Astrocyte (in vitro differentiated cells and primary cell): ENCODE measurements at regions not wholly inside any gene's neighbourhood (a gene's known extent, or its start where the extent isn't known, plus 50 kb on each side); places are given as distances from the start of the nearest gene placed in this dataset.

Source experiments
- EZH2 ChIP-seq: IDR thresholded peaks from 2 replicates; pipeline ENCODE4 v1.6.1; 2012; ENCODE audit warnings: mild to moderate bottlenecking, low read length, inconsistent platforms; ENCODE audit not compliant: insufficient read depth
- TF ChIP-seq, protein P1 (sequence below): IDR thresholded peaks from 2 replicates; pipeline ENCODE4 v1.5.1; 2011; ENCODE audit warnings: low read depth, mild to moderate bottlenecking, inconsistent platforms, low read length, moderate library complexity; ENCODE audit not compliant: insufficient read depth

DNA sequence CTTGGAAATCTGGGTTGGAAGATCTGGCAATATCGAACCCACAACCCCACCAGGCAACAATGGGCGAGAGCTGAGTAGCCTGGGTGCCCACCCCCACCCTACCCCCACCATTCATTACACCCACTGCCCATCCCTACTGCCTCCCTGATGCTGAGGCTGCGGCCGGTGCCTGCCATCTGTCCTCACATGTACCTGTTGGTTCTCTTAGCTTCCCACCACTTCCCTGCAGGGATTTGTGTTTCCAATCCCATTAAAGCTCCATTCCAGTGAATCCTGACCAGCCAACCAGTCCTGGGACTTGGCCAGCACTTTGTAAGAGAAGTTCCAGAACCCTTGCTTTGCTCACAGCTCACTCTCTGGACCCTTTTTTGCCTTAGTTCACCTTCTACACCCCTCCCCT, 163.0 kb upstream of the SH3BP4 start:
- TF ChIP-seq, protein P1, sequence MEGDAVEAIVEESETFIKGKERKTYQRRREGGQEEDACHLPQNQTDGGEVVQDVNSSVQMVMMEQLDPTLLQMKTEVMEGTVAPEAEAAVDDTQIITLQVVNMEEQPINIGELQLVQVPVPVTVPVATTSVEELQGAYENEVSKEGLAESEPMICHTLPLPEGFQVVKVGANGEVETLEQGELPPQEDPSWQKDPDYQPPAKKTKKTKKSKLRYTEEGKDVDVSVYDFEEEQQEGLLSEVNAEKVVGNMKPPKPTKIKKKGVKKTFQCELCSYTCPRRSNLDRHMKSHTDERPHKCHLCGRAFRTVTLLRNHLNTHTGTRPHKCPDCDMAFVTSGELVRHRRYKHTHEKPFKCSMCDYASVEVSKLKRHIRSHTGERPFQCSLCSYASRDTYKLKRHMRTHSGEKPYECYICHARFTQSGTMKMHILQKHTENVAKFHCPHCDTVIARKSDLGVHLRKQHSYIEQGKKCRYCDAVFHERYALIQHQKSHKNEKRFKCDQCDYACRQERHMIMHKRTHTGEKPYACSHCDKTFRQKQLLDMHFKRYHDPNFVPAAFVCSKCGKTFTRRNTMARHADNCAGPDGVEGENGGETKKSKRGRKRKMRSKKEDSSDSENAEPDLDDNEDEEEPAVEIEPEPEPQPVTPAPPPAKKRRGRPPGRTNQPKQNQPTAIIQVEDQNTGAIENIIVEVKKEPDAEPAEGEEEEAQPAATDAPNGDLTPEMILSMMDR, result no peak
- no peak for TF ChIP-seq EZH2
